ENCODE measurements at regions not wholly inside any gene's neighbourhood (a gene's known extent, or its start where the extent isn't known, plus 50 kb on each side); places are given as distances from the start of the nearest gene placed in this dataset.
A peak's percentile ranks its signal among the peaks of the same experiment; 100 is the strongest.

DNA sequence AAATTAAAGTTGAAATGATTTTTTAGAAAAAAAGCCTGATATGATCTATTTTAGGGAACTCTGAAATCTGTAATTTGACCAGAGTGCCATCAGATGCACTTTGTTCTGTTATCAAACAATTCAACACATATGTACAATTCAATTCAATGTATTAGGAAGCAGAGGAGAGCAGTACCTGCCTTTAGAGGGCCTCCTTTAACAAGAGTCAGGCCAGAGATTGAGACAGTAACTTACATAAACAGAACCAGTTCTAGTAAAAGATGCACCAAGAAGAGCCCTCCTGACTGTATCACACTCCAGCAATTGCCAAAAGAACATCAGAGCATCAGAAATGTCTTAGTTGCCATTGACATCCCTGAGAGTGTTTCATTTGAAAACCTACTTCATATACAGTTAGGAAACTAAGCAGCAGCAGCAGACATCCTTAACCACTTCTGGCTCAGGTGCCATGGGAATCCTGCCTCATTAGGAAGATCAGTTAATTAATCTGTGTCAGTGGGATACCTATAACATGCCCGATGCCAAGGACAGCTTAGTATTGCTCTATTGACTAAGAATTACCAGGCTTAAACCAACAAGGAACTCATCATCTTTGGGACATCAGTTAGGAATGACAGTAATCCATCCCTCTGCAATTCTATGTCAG lies 1222.6 kb upstream of the LRRN3 start:
- ChIA-PET SMC1A (ENCODE audit: uncharacterized antibody, unreplicated experiment) (no interaction called here), CTCF (interaction anchor here (0.9 kb wide), 1 partner anchor 13 kb away, joined by 3 read pairs; no protein-coding TSS in a partner anchor), RAD21 (ENCODE audit: unreplicated experiment) (no interaction called here), POLR2A (no interaction called here)
- Histone ChIP-seq H3K36me3 (ENCODE audit: control insufficient read depth in 2 of 2, insufficient read depth in 2 of 2, low read length in 1 of 2) (no peaks in the 10 kb centered on the region), H3K27ac (ENCODE audit: control insufficient read depth, insufficient read depth) (no peak overlapping the region), H2AFZ (ENCODE audit: control insufficient read depth, low read depth, low read length) (no peak overlapping the region), H4K20me1 (ENCODE audit: control insufficient read depth, insufficient read depth) (no peaks in the 10 kb centered on the region), H3K4me3 (no peak overlapping the region), H3K9me3 (replicated peaks; ENCODE audit: control insufficient read depth, insufficient read depth, low read length) (no peaks in the 10 kb centered on the region), H3K4me1 (ENCODE audit: control insufficient read depth, insufficient read depth, low read length) (no peaks in the 10 kb centered on the region), H3K79me2 (ENCODE audit: control insufficient read depth, insufficient read depth, low read length) (no peaks in the 10 kb centered on the region), H3K27me3 (replicated peaks in 1 of 2; ENCODE audit: control insufficient read depth in 2 of 2, insufficient read depth in 2 of 2, low read length in 1 of 2) (no peaks in the 10 kb centered on the region), H3K9ac (ENCODE audit: control insufficient read depth, insufficient read depth, low read length) (no peak overlapping the region), H3K4me2 (ENCODE audit: control insufficient read depth, insufficient read depth) (no peak overlapping the region)
- TF ChIP-seq RAD21 (IDR thresholded peaks at IDR 0.05; ENCODE audit: insufficient read depth, low read depth, low read length) (peak; percentile 11; the same call in 1 of the 2 replicates), TARDBP (IDR thresholded peaks at IDR 0.05; ENCODE audit: borderline replicate concordance) (no peak)
- DNase-seq (ENCODE audit: low read depth, low spot score) (no peak), FAIRE-seq (no peak), ATAC-seq (no peak)
- in situ Hi-C loops (cut with MboI) (no loop called here), intact Hi-C loops (cut with micrococcal nuclease; ENCODE audit: unreplicated experiment) (no loop called here)
- 0% methylated on average over 1 of the region's 1 CpG for WGBS (ENCODE audit: insufficient coverage, insufficient replicate concordance, low lambda C conversion rate, missing lambda C conversion rate)
- no TSS peak for BruUV-seq (replicated peaks)

DNA sequence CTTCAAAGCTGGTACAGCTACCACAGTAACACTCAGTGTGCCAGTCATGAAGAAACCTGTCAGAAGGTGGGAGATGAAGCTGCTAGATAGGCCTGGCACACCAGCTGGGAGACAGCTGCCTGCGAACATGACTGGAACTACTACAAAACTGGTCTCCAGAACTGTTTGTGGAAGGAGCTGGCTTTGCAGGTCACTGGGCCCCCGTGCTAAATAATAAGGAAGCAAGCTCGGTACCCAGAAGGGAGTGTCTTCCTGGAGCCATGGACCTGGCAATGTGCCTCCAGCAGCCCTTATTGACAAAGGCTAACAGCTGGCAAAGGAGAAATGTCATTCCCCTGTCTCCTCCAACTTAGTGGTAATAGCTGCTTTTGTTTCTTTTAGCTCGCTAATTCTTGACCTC lies 1217.6 kb upstream of the LRRN3 start:
- no peak overlapping the region for H3K27ac ChIP-seq (ENCODE audit: control insufficient read depth, insufficient read depth)
- H3K4me3 ChIP-seq, result no peak overlapping the region
- ChIA-PET RAD21 (ENCODE audit: unreplicated experiment) (no interaction called here), CTCF (interaction anchor here (1.2 kb wide), 1 partner anchor 14 kb away, joined by 4 read pairs; no protein-coding TSS in a partner anchor), POLR2A (no interaction called here), SMC1A (ENCODE audit: uncharacterized antibody, unreplicated experiment) (interaction anchor here (0.8 to 1.3 kb wide), 2 partner anchors 9 to 13 kb away, joined by 3 to 4 read pairs; no protein-coding TSS in a partner anchor)
- intact Hi-C loops (cut with micrococcal nuclease; ENCODE audit: unreplicated experiment) (no loop called here), in situ Hi-C loops (cut with MboI) (no loop called here)
- H3K4me2 ChIP-seq (ENCODE audit: control insufficient read depth, insufficient read depth), result no peak overlapping the region
- no peaks in the 10 kb centered on the region for H3K27me3 ChIP-seq (replicated peaks in 1 of 2; ENCODE audit: control insufficient read depth in 2 of 2, insufficient read depth in 2 of 2, low read length in 1 of 2)
- no TSS peak for BruUV-seq (replicated peaks)
- no peaks in the 10 kb centered on the region for H3K79me2 ChIP-seq (ENCODE audit: control insufficient read depth, insufficient read depth, low read length)
- DNase-seq (ENCODE audit: low read depth, low spot score), result no peak
- no peak for ATAC-seq
- no peak for FAIRE-seq
- H2AFZ ChIP-seq (ENCODE audit: control insufficient read depth, low read depth, low read length), result no peak overlapping the region
- H3K9ac ChIP-seq (ENCODE audit: control insufficient read depth, insufficient read depth, low read length), result no peak overlapping the region
- H3K9me3 ChIP-seq (replicated peaks; ENCODE audit: control insufficient read depth, insufficient read depth, low read length), result no peaks in the 10 kb centered on the region
- WGBS (ENCODE audit: insufficient coverage, insufficient replicate concordance, low lambda C conversion rate, missing lambda C conversion rate), result 0% methylated on average over 4 of the region's 4 CpGs
- no peaks in the 10 kb centered on the region for H4K20me1 ChIP-seq (ENCODE audit: control insufficient read depth, insufficient read depth)
- H3K4me1 ChIP-seq (ENCODE audit: control insufficient read depth, insufficient read depth, low read length), result no peaks in the 10 kb centered on the region
- no peaks in the 10 kb centered on the region for H3K36me3 ChIP-seq (ENCODE audit: control insufficient read depth in 2 of 2, insufficient read depth in 2 of 2, low read length in 1 of 2)
- TF ChIP-seq MEF2B (IDR thresholded peaks at IDR 0.05; ENCODE audit: partially characterized antibody, poor library complexity, severe bottlenecking) (no peak), PML (IDR thresholded peaks at IDR 0.05; ENCODE audit: low read length) (no peak), NBN (IDR thresholded peaks at IDR 0.05) (no peak), JUND (IDR thresholded peaks at IDR 0.05; ENCODE audit: low read depth, low read length) (no peak), CHD1 (IDR thresholded peaks at IDR 0.05; ENCODE audit: low read depth, low read length) (no peak), NFXL1 (IDR thresholded peaks at IDR 0.05; ENCODE audit: borderline replicate concordance) (no peak), BHLHE40 (IDR thresholded peaks at IDR 0.05; ENCODE audit: borderline replicate concordance in 1 of 2, low read depth in 2 of 2, low read length in 1 of 2) (no peak), GATAD2B (conservative IDR thresholded peaks at IDR 0.05; ENCODE audit: low read depth) (no peak), SP1 (IDR thresholded peaks at IDR 0.05; ENCODE audit: low read depth, low read length) (no peak), PAX5 (IDR thresholded peaks at IDR 0.05; ENCODE audit: borderline replicate concordance, low read depth, low read length) (no peak), IKZF1 (conservative IDR thresholded peaks at IDR 0.05) (no peak), HDGF (IDR thresholded peaks at IDR 0.05) (no peak), ETV6 (conservative IDR thresholded peaks at IDR 0.05 in 1 of 2, IDR thresholded peaks at IDR 0.05 in 1 of 2; ENCODE audit: borderline replicate concordance in 1 of 2, low read depth in 1 of 2) (no peak), ZBED1 (IDR thresholded peaks at IDR 0.05; ENCODE audit: borderline replicate concordance) (no peak)
